GM12878 (cell line): ENCODE measurements at regions not wholly inside any gene's neighbourhood (a gene's known extent, or its start where the extent isn't known, plus 50 kb on each side); places are given as distances from the start of the nearest gene placed in this dataset.
"Not testable (repeated sequence)": the region's sequence is repeated elsewhere in the genome, so short reads cannot be mapped to it uniquely, and the experiment has no call there.

Source experiments
- ATAC-seq: fragments of 200-7000 bp; cut with Tn5 transposase; 3 replicates; pipeline ENCODE4 v1.9.1; 2020; ENCODE audit warnings: mild to moderate bottlenecking, moderate library complexity
- BruUV-seq: library from RNA; stranded (reverse); fragments of 400-500 nt; replicated peaks from 2 replicates; lab custom pipeline; 2021; lab: Mats Ljungman, UMichigan
- CTCF ChIA-PET: fragments of 300-600 bp; sonication (Branson Sonifier 250); formaldehyde crosslinking; extraction: SDS; loops from one replicate; lab custom pipeline; 2021; ENCODE audit warnings: inconsistent platforms; lab: Yijun Ruan, JAX
- POLR2A ChIA-PET: fragments of 350-600 bp; formaldehyde crosslinking; extraction: SDS; loops from one replicate; lab custom pipeline; 2021; ENCODE audit warnings: inconsistent platforms; lab: Charles Lee
- RAD21 ChIA-PET: fragments of 300-600 bp; sonication (Branson Sonifier 250); formaldehyde crosslinking; loops from one replicate; lab custom pipeline; 2023; ENCODE audit warnings: antibody characterized with exemption; ENCODE audit not compliant: unreplicated experiment; lab: Charles Lee
- SMC1A ChIA-PET: fragments of 300-600 bp; sonication (Branson Sonifier 250); formaldehyde crosslinking; loops from one replicate; lab custom pipeline; 2023; ENCODE audit not compliant: unreplicated experiment, uncharacterized antibody; lab: Charles Lee
- DNase-seq: peaks from one replicate; pipeline ENCODE4 v3.0.0-alpha.2; 2011; ENCODE audit warnings: low read depth, low spot score
- FAIRE-seq: peaks from 3 replicates; lab custom pipeline; 2011; peaks lifted over from hg19 to GRCh38; lab: Jason Lieb, UNC
- H2AFZ ChIP-seq: 2 replicates; pipeline ENCODE4 v1.6.0; 2011; ENCODE audit warnings: low read depth, low read length, control low read depth; ENCODE audit not compliant: control insufficient read depth
- H3K27ac ChIP-seq: 2 replicates; pipeline ENCODE4 v1.5.1; 2011; ENCODE audit warnings: control low read depth; ENCODE audit not compliant: control insufficient read depth, insufficient read depth
- H3K27me3 ChIP-seq, 2 experiments: replicated peaks in 1 of 2; 2 replicates each; pipeline versions ENCODE4 v1.6.0 to v1.6.1; 2011; ENCODE audit warnings: low read length in 1 of 2; ENCODE audit not compliant: control insufficient read depth in 2 of 2, insufficient read depth in 2 of 2
- H3K36me3 ChIP-seq, 2 experiments: 2 replicates each; pipeline ENCODE4 v1.5.1; 2011; ENCODE audit warnings: low read length in 1 of 2; ENCODE audit not compliant: control insufficient read depth in 2 of 2, insufficient read depth in 2 of 2
- H3K4me1 ChIP-seq: 2 replicates; pipeline ENCODE4 v1.6.1; 2011; ENCODE audit warnings: mild to moderate bottlenecking, low read length, moderate library complexity, mixed read lengths; ENCODE audit not compliant: control insufficient read depth, insufficient read depth
- H3K4me2 ChIP-seq: 2 replicates; pipeline ENCODE4 v1.6.0; 2011; ENCODE audit warnings: control low read depth; ENCODE audit not compliant: control insufficient read depth, insufficient read depth
- H3K4me3 ChIP-seq: fragments of 200-600 bp; sonication (generic); 2 replicates; pipeline ENCODE4 v1.5.1; 2016
- H3K79me2 ChIP-seq: 2 replicates; pipeline ENCODE4 v1.6.0; 2011; ENCODE audit warnings: low read length; ENCODE audit not compliant: control insufficient read depth, insufficient read depth
- H3K9ac ChIP-seq: 2 replicates; pipeline ENCODE4 v1.8.0; 2011; ENCODE audit warnings: low read length, control low read depth, mixed read lengths; ENCODE audit not compliant: control insufficient read depth, insufficient read depth
- H3K9me3 ChIP-seq: replicated peaks from 3 replicates; pipeline ENCODE4 v1.5.1; 2011; ENCODE audit warnings: mild to moderate bottlenecking, low read length; ENCODE audit not compliant: control insufficient read depth, insufficient read depth
- H4K20me1 ChIP-seq: 2 replicates; pipeline ENCODE4 v1.6.0; 2011; ENCODE audit not compliant: control insufficient read depth, insufficient read depth
- ATF2 ChIP-seq: IDR thresholded peaks from 2 replicates; pipeline ENCODE4 v1.6.1; 2012; ENCODE audit warnings: low read length, inconsistent platforms
- ATF7 ChIP-seq: fragments of 450-650 bp; IDR thresholded peaks from 2 replicates; pipeline ENCODE4 v1.6.1; 2016; ENCODE audit warnings: low read depth, mild to moderate bottlenecking
- HDGF ChIP-seq: fragments of 450-650 bp; IDR thresholded peaks from 2 replicates; pipeline ENCODE4 v1.6.1; 2016; ENCODE audit warnings: antibody characterized with exemption
- IKZF2 ChIP-seq, 2 experiments: fragments of 450-650 bp; IDR thresholded peaks; 2 replicates each; pipeline ENCODE4 v1.6.1; 2017; ENCODE audit warnings: mild to moderate bottlenecking in 2 of 2, moderate library complexity in 2 of 2
- MLLT1 ChIP-seq: fragments of 450-650 bp; IDR thresholded peaks from 2 replicates; pipeline ENCODE4 v1.6.1; 2016; ENCODE audit warnings: mild to moderate bottlenecking
- MTA2 ChIP-seq: fragments of 450-650 bp; IDR thresholded peaks from 2 replicates; pipeline ENCODE4 v1.6.1; 2016; ENCODE audit warnings: low read depth, mild to moderate bottlenecking, moderate library complexity
- NBN ChIP-seq: fragments of 450-650 bp; IDR thresholded peaks from 2 replicates; pipeline ENCODE4 v1.6.1; 2016
- PKNOX1 ChIP-seq: fragments of 450-650 bp; IDR thresholded peaks from 2 replicates; pipeline ENCODE4 v1.6.1; 2016; ENCODE audit warnings: mild to moderate bottlenecking
- RAD51 ChIP-seq: fragments of 450-650 bp; IDR thresholded peaks from 2 replicates; pipeline ENCODE4 v1.6.1; 2016; ENCODE audit warnings: moderate library complexity, mild to moderate bottlenecking, inconsistent platforms
- RELB ChIP-seq: fragments of 450-650 bp; IDR thresholded peaks from 2 replicates; pipeline ENCODE4 v1.6.1; 2017; ENCODE audit warnings: low read depth, mild to moderate bottlenecking, moderate library complexity
- RUNX3 ChIP-seq: IDR thresholded peaks from 2 replicates; pipeline ENCODE4 v1.6.1; 2012; ENCODE audit warnings: low read length, inconsistent platforms
- ZBTB40 ChIP-seq: fragments of 450-650 bp; IDR thresholded peaks from 2 replicates; pipeline ENCODE4 v1.6.1; 2016; ENCODE audit warnings: mild to moderate bottlenecking, moderate library complexity, borderline replicate concordance
- WGBS: methylation state at CpG from one replicate; pipeline ENCODE4 v1.1.6; 2016; ENCODE audit warnings: low lambda C conversion rate; ENCODE audit not compliant: insufficient replicate concordance, insufficient coverage; ENCODE audit errors: missing lambda C conversion rate; 5-methylcytosine and 5-hydroxymethylcytosine counted together
- in situ Hi-C: fragments of 300-500 bp; cut with MboI; formaldehyde crosslinking; loops from 9 replicates; pipeline ENCODE4 v1.14.3; 2018; ENCODE audit warnings: mixed read lengths
- intact Hi-C: fragments of 100-400 bp; cut with micrococcal nuclease; formaldehyde crosslinking; loops from one replicate; pipeline ENCODE4 v1.14.2; 2022; ENCODE audit not compliant: unreplicated experiment

- TF ChIP-seq ZBTB40 (no peak), ATF2 (no peak), HDGF (no peak)
These were observed 95.0 kb upstream of the EPB41L4A start (continued) for GRCh38 chr5:112514111-112514510.

GRCh38 chr5:112520474-112520873, 101.4 kb upstream of the EPB41L4A start:
- FAIRE-seq, H3K79me2 ChIP-seq, H3K36me3 ChIP-seq, H2AFZ ChIP-seq, DNase-seq, H3K4me3 ChIP-seq, ATAC-seq, H3K27me3 ChIP-seq, H3K9me3 ChIP-seq, H4K20me1 ChIP-seq, H3K9ac ChIP-seq, BruUV-seq, POLR2A ChIA-PET, in situ Hi-C loops: not testable (repeated sequence)
- intact Hi-C loops: loop anchor here (10.0 kb wide), 1 partner anchor 1006 kb away; the partner anchor contains the start of gene STARD4
- WGBS: 0% methylated on average over 1 of the region's 1 CpG
- Histone ChIP-seq H3K27ac (peak overlapping the region; percentile 90), H3K4me1 (peaks cover 41% of the 10 kb centered on the region), H3K4me2 (peak overlapping the region; percentile 66)
- ChIA-PET SMC1A (interaction anchor here (0.8 to 1.4 kb wide), 3 partner anchors 13 to 173 kb away, joined by 3 to 5 read pairs (median 4); no protein-coding TSS in a partner anchor), RAD21 (interaction anchor here (2.2 to 3.2 kb wide), 2 partner anchors 8 to 28 kb away, joined by 6 to 15 read pairs; no protein-coding TSS in a partner anchor), CTCF (interaction anchor here (1.0 to 1.1 kb wide), 3 partner anchors 9 to 278 kb away, joined by 3 read pairs; no protein-coding TSS in a partner anchor)
- TF ChIP-seq HDGF (peak; percentile 61; the same call in 1 of the 2 replicates), RELB (peak; percentile 80), RAD51 (0 out of 2 replicates have a peak, but pooled peaks have one; percentile 12), RUNX3 (0 out of 2 replicates have a peak, but pooled peaks have one; percentile 13), MTA2 (peak; percentile 74; the same call in 1 of the 2 replicates), ATF7 (peak; percentile 77), NBN (peak; percentile 92), PKNOX1 (peak; percentile 66), IKZF2 (IDR thresholded peaks at IDR 0.05) (peak; percentile 75 to 77; a peak in 2 of 4 replicates), MLLT1 (peak; percentile 61; the same call in 1 of the 2 replicates)
